ENCODE measurements at regions not wholly inside any gene's neighbourhood (a gene's known extent, or its start where the extent isn't known, plus 50 kb on each side); places are given as distances from the start of the nearest gene placed in this dataset.

GRCh38 chr6:37758647-37759046 is 60.9 kb upstream of the ZFAND3 start:
- peak in 1 of 2 experiments; percentile 51 for DNase-seq
- intact Hi-C loops (cut with micrococcal nuclease; ENCODE audit: unreplicated experiment): loop anchor here (1.0 kb wide), 1 partner anchor 33 kb away; no protein-coding TSS in a partner anchor
- peaks cover 17% of the 10 kb centered on the region for H3K4me1 Mint-ChIP-seq (ENCODE audit: low read depth, unreplicated experiment)
- Histone ChIP-seq H3K4me1 (peaks cover 28% of the 10 kb centered on the region), H3K4me3 (ENCODE audit: low read depth, low read length) (no peak overlapping the region), H3K9me3 (no peaks in the 10 kb centered on the region), H3K27me3 (replicated peaks; ENCODE audit: control insufficient read depth, insufficient read depth, low read length) (no peaks in the 10 kb centered on the region), H3K36me3 (ENCODE audit: control insufficient read depth, insufficient read depth, low read length) (no peaks in the 10 kb centered on the region)
- TF ChIP-seq CTCF (IDR thresholded peaks at IDR 0.05; ENCODE audit: insufficient read depth in 1 of 2, low read depth in 1 of 2, low read length in 1 of 2, severe bottlenecking in 1 of 2, unreplicated experiment in 1 of 2): no peak
- no peaks in the 10 kb centered on the region for H3K27me3 Mint-ChIP-seq (ENCODE audit: insufficient read depth, unreplicated experiment)
- H3K27ac Mint-ChIP-seq (ENCODE audit: unreplicated experiment): peak overlapping the region; percentile 30
- ChIA-PET POLR2A (no interaction called here), CTCF (interaction anchor here (0.5 to 1.4 kb wide), 3 partner anchors 16 to 33 kb away, joined by 3 to 7 read pairs (median 7); no protein-coding TSS in a partner anchor)
- no TSS peak for BruUV-seq (replicated peaks)
- no peaks in the 10 kb centered on the region for H3K9me3 Mint-ChIP-seq (ENCODE audit: unreplicated experiment)
- H3K4me3 Mint-ChIP-seq (ENCODE audit: unreplicated experiment): peak overlapping the region; percentile 3
- no peaks in the 10 kb centered on the region for H3K36me3 Mint-ChIP-seq (ENCODE audit: insufficient read depth, unreplicated experiment)

DNA sequence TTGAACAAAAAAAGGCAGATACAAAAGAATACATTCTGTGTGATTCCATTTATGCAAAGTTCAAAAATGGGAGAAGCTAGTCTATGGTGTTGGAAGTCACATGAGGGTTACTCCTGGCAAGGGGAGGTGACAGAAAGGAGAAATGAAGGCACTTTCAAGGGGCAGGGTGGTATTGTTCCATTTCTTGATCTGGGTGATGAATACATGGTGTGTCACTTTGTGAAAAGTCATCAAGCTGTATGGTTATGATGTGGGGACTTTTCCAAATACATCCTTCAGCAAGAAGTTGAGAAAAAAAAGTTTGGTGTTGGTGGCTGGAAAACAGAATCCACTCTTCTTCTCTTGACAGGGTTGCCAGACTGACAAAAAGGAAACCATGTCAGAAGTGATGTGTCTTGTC is 60.6 kb upstream of the MDGA1 start:
- H3K36me3 Mint-ChIP-seq (ENCODE audit: insufficient read depth, unreplicated experiment): no peaks in the 10 kb centered on the region
- intact Hi-C loops (cut with micrococcal nuclease; ENCODE audit: unreplicated experiment): no loop called here
- ChIA-PET CTCF (interaction anchor here (0.5 to 1.4 kb wide), 2 partner anchors 24 to 33 kb away, joined by 3 to 7 read pairs; no protein-coding TSS in a partner anchor), POLR2A (no interaction called here)
- H3K27me3 Mint-ChIP-seq (ENCODE audit: insufficient read depth, unreplicated experiment): no peaks in the 10 kb centered on the region
- DNase-seq: no peak
- H3K4me1 Mint-ChIP-seq (ENCODE audit: low read depth, unreplicated experiment): peaks cover 13% of the 10 kb centered on the region
- no TSS peak for BruUV-seq (replicated peaks)
- H3K4me3 Mint-ChIP-seq (ENCODE audit: unreplicated experiment): no peak overlapping the region
- H3K27ac Mint-ChIP-seq (ENCODE audit: unreplicated experiment): peak overlapping the region; percentile 30
- no peaks in the 10 kb centered on the region for H3K27me3 ChIP-seq (replicated peaks; ENCODE audit: control insufficient read depth, insufficient read depth, low read length)
- no peaks in the 10 kb centered on the region for H3K36me3 ChIP-seq (ENCODE audit: control insufficient read depth, insufficient read depth, low read length)
- TF ChIP-seq CTCF (IDR thresholded peaks at IDR 0.05; ENCODE audit: insufficient read depth in 1 of 2, low read depth in 1 of 2, low read length in 1 of 2, severe bottlenecking in 1 of 2, unreplicated experiment in 1 of 2): no peak
- no peaks in the 10 kb centered on the region for H3K9me3 ChIP-seq
- H3K4me3 ChIP-seq (ENCODE audit: low read depth, low read length): no peak overlapping the region
- peaks cover 28% of the 10 kb centered on the region for H3K4me1 ChIP-seq
- H3K9me3 Mint-ChIP-seq (ENCODE audit: unreplicated experiment): no peaks in the 10 kb centered on the region

GRCh38 chr6:37757381-37757780 is 59.7 kb upstream of the MDGA1 start:
- POLR2A ChIA-PET: no interaction called here
- Mint-ChIP-seq H3K4me1 (ENCODE audit: low read depth, unreplicated experiment) (peaks cover 11% of the 10 kb centered on the region), H3K9me3 (ENCODE audit: unreplicated experiment) (no peaks in the 10 kb centered on the region), H3K27ac (ENCODE audit: unreplicated experiment) (no peak overlapping the region), H3K27me3 (ENCODE audit: insufficient read depth, unreplicated experiment) (no peaks in the 10 kb centered on the region), H3K4me3 (ENCODE audit: unreplicated experiment) (no peak overlapping the region), H3K36me3 (ENCODE audit: insufficient read depth, unreplicated experiment) (no peaks in the 10 kb centered on the region)
- H3K4me1 ChIP-seq: peaks cover 26% of the 10 kb centered on the region
- BruUV-seq (replicated peaks): no TSS peak
- TF ChIP-seq CTCF (IDR thresholded peaks at IDR 0.05; ENCODE audit: insufficient read depth in 1 of 2, low read depth in 1 of 2, low read length in 1 of 2, severe bottlenecking in 1 of 2, unreplicated experiment in 1 of 2): no peak
- H3K9me3 ChIP-seq: no peaks in the 10 kb centered on the region
- no peaks in the 10 kb centered on the region for H3K27me3 ChIP-seq (replicated peaks; ENCODE audit: control insufficient read depth, insufficient read depth, low read length)
- H3K36me3 ChIP-seq (ENCODE audit: control insufficient read depth, insufficient read depth, low read length): no peaks in the 10 kb centered on the region
- CTCF ChIA-PET: interaction anchor here (1.3 kb wide), 1 partner anchor 34 kb away, joined by 3 read pairs; no protein-coding TSS in a partner anchor
- DNase-seq: no peak
- no peak overlapping the region for H3K4me3 ChIP-seq (ENCODE audit: low read depth, low read length)
- intact Hi-C loops (cut with micrococcal nuclease; ENCODE audit: unreplicated experiment): no loop called here

All from Caco-2 (cell line).